HepG2 (cell line): ENCODE measurements at regions not wholly inside any gene's neighbourhood (a gene's known extent, or its start where the extent isn't known, plus 50 kb on each side); places are given as distances from the start of the nearest gene placed in this dataset.

Source experiments
- ATAC-seq: fragments of 200-7000 bp; cut with Tn5 transposase; 3 replicates; pipeline ENCODE4 v1.9.1; 2020; ENCODE audit warnings: mild to moderate bottlenecking, moderate library complexity
- BruUV-seq: library from RNA; stranded (reverse); fragments of 400-500 nt; replicated peaks from 2 replicates; lab custom pipeline; 2021; lab: Mats Ljungman, UMichigan
- CTCF ChIA-PET: fragments of 300-600 bp; formaldehyde crosslinking; extraction: SDS; loops from one replicate; lab custom pipeline; 2021; ENCODE audit warnings: low total read pairs, inconsistent platforms, low intra/inter-chr PET ratio; lab: Yijun Ruan, JAX
- POLR2A ChIA-PET: fragments of 350-600 bp; sonication (Branson Sonifier 250); formaldehyde crosslinking; loops from one replicate; lab custom pipeline; 2020; ENCODE audit warnings: antibody characterized with exemption, inconsistent platforms; lab: Yijun Ruan, JAX
- DNase-seq: peaks from one replicate; pipeline ENCODE4 v3.0.0-alpha.2; 2015; ENCODE audit warnings: low spot score
- FAIRE-seq: peaks from 3 replicates; lab custom pipeline; 2011; peaks lifted over from hg19 to GRCh38; lab: Jason Lieb, UNC
- H2AFZ ChIP-seq: one replicate; pipeline ENCODE4 v1.6.1; 2011; ENCODE audit warnings: low read length, inconsistent platforms
- H3K27ac ChIP-seq: fragments of 300-600 bp; 3 replicates; pipeline ENCODE4 v1.8.0; 2011; ENCODE audit warnings: mixed run types, mild to moderate bottlenecking, mixed read lengths, low read length, inconsistent platforms; ENCODE audit not compliant: insufficient read depth; ENCODE audit errors: extremely low read length
- H3K27me3 ChIP-seq, 2 experiments: fragments of 200-600 bp in 1 of 2; 2 replicates in 1 of 2; 3 replicates in 1 of 2; pipeline versions ENCODE4 v1.6.0 to v1.8.0; 2011; ENCODE audit warnings: low read length in 2 of 2, mild to moderate bottlenecking in 2 of 2, moderate library complexity in 2 of 2, inconsistent platforms in 1 of 2; ENCODE audit not compliant: insufficient read depth in 2 of 2, control insufficient read depth in 1 of 2
- H3K36me3 ChIP-seq, 2 experiments: fragments of 200-600 bp in 1 of 2; replicated peaks in 1 of 2; 2 replicates in 1 of 2; 3 replicates in 1 of 2; pipeline versions ENCODE4 v1.5.1 to v1.8.0; 2011; ENCODE audit warnings: low read length in 2 of 2, inconsistent platforms in 1 of 2; ENCODE audit not compliant: insufficient read depth in 2 of 2, control insufficient read depth in 1 of 2
- H3K4me1 ChIP-seq: 2 replicates; pipeline ENCODE4 v1.5.1; 2012; ENCODE audit warnings: low read length, inconsistent platforms; ENCODE audit not compliant: insufficient read depth
- H3K4me2 ChIP-seq: 2 replicates; pipeline ENCODE4 v1.6.0; 2011; ENCODE audit warnings: low read depth, low read length, inconsistent platforms
- H3K4me3 ChIP-seq, 3 experiments: fragments of 200-600 bp in 1 of 3; sonication (generic), shearing (Covaris generic) in 1 of 3; replicated peaks in 1 of 3; 2 replicates each; pipeline ENCODE4 v1.5.1; 2011 to 2016; ENCODE audit warnings: low read length in 3 of 3, inconsistent platforms in 2 of 3, low read depth in 2 of 3, mild to moderate bottlenecking in 2 of 3, control low read depth in 1 of 3, mixed read lengths in 1 of 3; ENCODE audit not compliant: insufficient read depth in 1 of 3
- H3K79me2 ChIP-seq: one replicate; pipeline ENCODE4 v1.6.1; 2011; ENCODE audit warnings: low read length, inconsistent platforms; ENCODE audit not compliant: insufficient read depth
- H3K9ac ChIP-seq: 2 replicates; pipeline ENCODE4 v1.6.0; 2011; ENCODE audit warnings: mild to moderate bottlenecking, low read depth, low read length, inconsistent platforms; ENCODE audit not compliant: insufficient read depth
- H3K9me3 ChIP-seq: 2 replicates; pipeline ENCODE4 v1.5.1; 2012; ENCODE audit warnings: mild to moderate bottlenecking, low read length
- H4K20me1 ChIP-seq: 2 replicates; pipeline ENCODE4 v1.6.0; 2011; ENCODE audit warnings: inconsistent platforms, mild to moderate bottlenecking, low read length, moderate library complexity; ENCODE audit not compliant: insufficient read depth
- CAMTA2 ChIP-seq: sonication (generic); formaldehyde crosslinking; IDR thresholded peaks from 2 replicates; pipeline ENCODE4 v1.4.0; 2020; ENCODE audit warnings: mild to moderate bottlenecking, missing genetic modification reagents, borderline replicate concordance
- HMGA1 ChIP-seq: sonication (generic); formaldehyde crosslinking; conservative IDR thresholded peaks from 2 replicates; pipeline ENCODE4 v1.4.0; 2020; ENCODE audit warnings: missing genetic modification reagents
- IRX3 ChIP-seq: sonication (generic); formaldehyde crosslinking; IDR thresholded peaks from 2 replicates; pipeline ENCODE4 v1.8.1; 2023; ENCODE audit warnings: mild to moderate bottlenecking, low read depth, missing genetic modification reagents, borderline replicate concordance
- KLF16 ChIP-seq, 2 experiments: sonication (generic) in 1 of 2; formaldehyde crosslinking in 1 of 2; IDR thresholded peaks; 2 replicates each; pipeline versions ENCODE4 v1.6.1 to v1.8.0; 2016 to 2023; ENCODE audit warnings: missing genetic modification reagents in 2 of 2, missing compliant biosample characterization in 1 of 2
- RBM22 ChIP-seq: fragments of 200-400 bp; formaldehyde crosslinking; optimal IDR thresholded peaks from 2 replicates; pipeline ENCODE3; 2017; ENCODE audit warnings: mild to moderate bottlenecking, low read length, moderate library complexity
- RFXAP ChIP-seq: sonication (generic); formaldehyde crosslinking; IDR thresholded peaks from 2 replicates; pipeline ENCODE4 v1.4.0; 2020; ENCODE audit warnings: missing genetic modification reagents, borderline replicate concordance
- SMC3 ChIP-seq: IDR thresholded peaks from 2 replicates; pipeline ENCODE4 v1.6.1; 2011; ENCODE audit warnings: low read length, improper control_type of control experiment
- YEATS2 ChIP-seq: sonication (generic); formaldehyde crosslinking; IDR thresholded peaks from 2 replicates; pipeline ENCODE4 v1.4.0; 2020; ENCODE audit warnings: missing genetic modification reagents, borderline replicate concordance
- ZNF101 ChIP-seq: sonication (generic); formaldehyde crosslinking; IDR thresholded peaks from 2 replicates; pipeline ENCODE4 v1.4.0; 2020; ENCODE audit warnings: mild to moderate bottlenecking, low read depth, missing genetic modification reagents, borderline replicate concordance
- ZNF546 ChIP-seq: sonication (generic); formaldehyde crosslinking; conservative IDR thresholded peaks from 2 replicates; pipeline ENCODE4 v1.8.1; 2023; ENCODE audit warnings: mild to moderate bottlenecking, missing genetic modification reagents
- ZNF549 ChIP-seq: sonication (generic); formaldehyde crosslinking; IDR thresholded peaks from 2 replicates; pipeline ENCODE4 v1.5.0; 2020; ENCODE audit warnings: missing genetic modification reagents
- ZNF616 ChIP-seq: sonication (generic); formaldehyde crosslinking; IDR thresholded peaks from 2 replicates; pipeline ENCODE4 v1.5.0; 2020; ENCODE audit warnings: low read depth, mild to moderate bottlenecking, missing genetic modification reagents
- ZNF619 ChIP-seq: sonication (generic); formaldehyde crosslinking; IDR thresholded peaks from 2 replicates; pipeline ENCODE4 v1.4.0; 2020; ENCODE audit warnings: mild to moderate bottlenecking, missing genetic modification reagents
- WGBS: methylation state at CpG from one replicate; pipeline ENCODE4 v1.1.6; 2017; ENCODE audit warnings: low lambda C conversion rate; 5-methylcytosine and 5-hydroxymethylcytosine counted together
- in situ Hi-C: cut with HindIII; loops from 2 replicates; pipeline ENCODE4 v1.10.0; 2017; ENCODE audit warnings: low pct_unique_long_range_greater_than_20kb; ENCODE audit not compliant: extremely low pct_ligation_motif_present
- intact Hi-C: fragments of 100-400 bp; cut with micrococcal nuclease; formaldehyde crosslinking; loops from one replicate; pipeline ENCODE4 v1.10.0; 2022; ENCODE audit not compliant: unreplicated experiment
- TF ChIP-seq, protein P1 (sequence below): sonication (generic); formaldehyde crosslinking; IDR thresholded peaks from 2 replicates; pipeline ENCODE4 v1.4.0; 2020; ENCODE audit warnings: missing genetic modification reagents, borderline replicate concordance
- TF ChIP-seq, protein P2 (sequence below): sonication (generic); formaldehyde crosslinking; IDR thresholded peaks from 2 replicates; pipeline ENCODE4 v1.8.0; 2022; ENCODE audit warnings: mild to moderate bottlenecking, missing genetic modification reagents; ENCODE audit not compliant: insufficient replicate concordance

DNA sequence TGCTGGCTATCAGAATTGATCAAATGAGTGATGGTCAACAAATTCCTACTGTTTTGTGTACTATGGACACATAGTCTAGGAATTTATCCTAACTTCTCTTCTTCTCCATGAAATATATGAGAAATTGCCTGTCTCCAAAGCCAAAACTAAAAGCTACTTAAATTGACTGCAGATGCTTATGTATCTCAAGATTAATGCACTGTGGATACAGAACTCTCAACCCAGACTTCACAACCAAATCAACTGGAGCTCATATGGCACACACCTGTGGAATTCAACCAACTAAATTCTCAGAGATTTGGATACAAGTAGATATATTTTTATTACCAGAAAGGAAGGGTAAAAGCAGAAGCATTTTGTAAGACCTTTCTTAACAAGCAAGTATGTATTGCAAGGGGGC, 566.1 kb downstream of the LTN1 start:
- no peak for ATAC-seq
- in situ Hi-C loops = no loop called here
- CTCF ChIA-PET = no interaction called here

DNA sequence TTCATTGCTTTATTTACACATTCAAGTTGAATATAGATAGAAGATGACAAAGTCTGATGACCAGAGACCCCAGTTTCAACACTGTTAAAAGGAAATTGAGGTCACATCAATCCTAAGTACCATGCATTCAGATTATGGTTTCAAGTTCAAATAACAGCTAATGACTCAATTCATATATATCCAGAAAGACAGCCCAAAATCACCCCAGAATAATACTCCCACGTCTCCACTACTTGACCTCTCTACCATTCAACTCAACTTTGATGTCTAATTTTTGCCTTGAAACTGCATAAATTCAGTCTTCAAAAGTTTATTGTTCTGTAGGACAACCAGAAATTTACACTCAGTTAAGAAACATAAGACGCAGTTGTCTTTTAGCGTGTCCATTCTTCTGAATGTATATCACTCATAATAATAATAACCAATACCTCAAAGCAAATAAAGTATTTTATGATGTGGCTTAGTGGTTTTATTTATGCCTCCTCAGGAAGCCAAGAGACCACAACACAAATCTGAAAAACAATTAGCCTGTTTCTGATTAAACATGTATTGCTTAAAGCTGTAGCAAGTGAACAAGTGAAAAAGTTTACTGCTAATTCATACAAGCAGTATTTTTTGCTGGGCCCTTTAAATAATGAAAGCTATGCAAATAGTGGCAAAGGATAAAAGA, 569.0 kb downstream of the LTN1 start:
- ChIA-PET CTCF (no interaction called here), POLR2A (no interaction called here)
- in situ Hi-C loops (no loop called here), intact Hi-C loops (no loop called here)
- H3K27me3 ChIP-seq = no peaks in the 10 kb centered on the region
- H3K79me2 ChIP-seq = no peaks in the 10 kb centered on the region
- H3K9ac ChIP-seq = no peak overlapping the region
- H3K27ac ChIP-seq = no peak overlapping the region
- H3K9me3 ChIP-seq = peaks cover 86% of the 10 kb centered on the region
- no TSS peak for BruUV-seq
- TF ChIP-seq, protein P1, sequence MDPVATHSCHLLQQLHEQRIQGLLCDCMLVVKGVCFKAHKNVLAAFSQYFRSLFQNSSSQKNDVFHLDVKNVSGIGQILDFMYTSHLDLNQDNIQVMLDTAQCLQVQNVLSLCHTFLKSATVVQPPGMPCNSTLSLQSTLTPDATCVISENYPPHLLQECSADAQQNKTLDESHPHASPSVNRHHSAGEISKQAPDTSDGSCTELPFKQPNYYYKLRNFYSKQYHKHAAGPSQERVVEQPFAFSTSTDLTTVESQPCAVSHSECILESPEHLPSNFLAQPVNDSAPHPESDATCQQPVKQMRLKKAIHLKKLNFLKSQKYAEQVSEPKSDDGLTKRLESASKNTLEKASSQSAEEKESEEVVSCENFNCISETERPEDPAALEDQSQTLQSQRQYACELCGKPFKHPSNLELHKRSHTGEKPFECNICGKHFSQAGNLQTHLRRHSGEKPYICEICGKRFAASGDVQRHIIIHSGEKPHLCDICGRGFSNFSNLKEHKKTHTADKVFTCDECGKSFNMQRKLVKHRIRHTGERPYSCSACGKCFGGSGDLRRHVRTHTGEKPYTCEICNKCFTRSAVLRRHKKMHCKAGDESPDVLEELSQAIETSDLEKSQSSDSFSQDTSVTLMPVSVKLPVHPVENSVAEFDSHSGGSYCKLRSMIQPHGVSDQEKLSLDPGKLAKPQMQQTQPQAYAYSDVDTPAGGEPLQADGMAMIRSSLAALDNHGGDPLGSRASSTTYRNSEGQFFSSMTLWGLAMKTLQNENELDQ (CRISPR knock-in tag) = no peak
- no peak for TF ChIP-seq RFXAP (CRISPR knock-in tag)
- TF ChIP-seq, protein P2, sequence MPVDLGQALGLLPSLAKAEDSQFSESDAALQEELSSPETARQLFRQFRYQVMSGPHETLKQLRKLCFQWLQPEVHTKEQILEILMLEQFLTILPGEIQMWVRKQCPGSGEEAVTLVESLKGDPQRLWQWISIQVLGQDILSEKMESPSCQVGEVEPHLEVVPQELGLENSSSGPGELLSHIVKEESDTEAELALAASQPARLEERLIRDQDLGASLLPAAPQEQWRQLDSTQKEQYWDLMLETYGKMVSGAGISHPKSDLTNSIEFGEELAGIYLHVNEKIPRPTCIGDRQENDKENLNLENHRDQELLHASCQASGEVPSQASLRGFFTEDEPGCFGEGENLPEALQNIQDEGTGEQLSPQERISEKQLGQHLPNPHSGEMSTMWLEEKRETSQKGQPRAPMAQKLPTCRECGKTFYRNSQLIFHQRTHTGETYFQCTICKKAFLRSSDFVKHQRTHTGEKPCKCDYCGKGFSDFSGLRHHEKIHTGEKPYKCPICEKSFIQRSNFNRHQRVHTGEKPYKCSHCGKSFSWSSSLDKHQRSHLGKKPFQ (CRISPR knock-in tag) = no peak
- no peak for TF ChIP-seq IRX3 (CRISPR knock-in tag)
- TF ChIP-seq KLF16 (CRISPR knock-in tag; IDR thresholded peaks at IDR 0.05) = no peak
- TF ChIP-seq ZNF546 = no peak
- TF ChIP-seq SMC3 = no peak
- no peak for TF ChIP-seq HMGA1 (CRISPR knock-in tag)
- no peak for TF ChIP-seq ZNF549
- TF ChIP-seq YEATS2 (CRISPR knock-in tag) = no peak
- no peak for TF ChIP-seq RBM22
- TF ChIP-seq ZNF616 (CRISPR knock-in tag) = no peak
- FAIRE-seq = no peak
- no peak for ATAC-seq
- no peak overlapping the region for H3K4me2 ChIP-seq
- H3K36me3 ChIP-seq = no peaks in the 10 kb centered on the region
- no peaks in the 10 kb centered on the region for H3K4me1 ChIP-seq
- DNase-seq = no peak
- no peaks in the 10 kb centered on the region for H4K20me1 ChIP-seq
- 51% methylated on average over 3 of the region's 3 CpGs for WGBS
- H3K4me3 ChIP-seq = no peak overlapping the region
- H2AFZ ChIP-seq = no peak overlapping the region

More for the DNA sequence above, 566.1 kb downstream of the LTN1 start:
- no peak overlapping the region for H3K9ac ChIP-seq
- no peaks in the 10 kb centered on the region for H4K20me1 ChIP-seq
- no peaks in the 10 kb centered on the region for H3K27me3 ChIP-seq
- H2AFZ ChIP-seq = no peak overlapping the region
- H3K79me2 ChIP-seq = no peaks in the 10 kb centered on the region
- peaks cover 88% of the 10 kb centered on the region for H3K9me3 ChIP-seq
- intact Hi-C loops = no loop called here
- no peak overlapping the region for H3K4me2 ChIP-seq
- H3K27ac ChIP-seq = no peak overlapping the region
- H3K36me3 ChIP-seq = no peaks in the 10 kb centered on the region
- TF ChIP-seq ZNF619 (no peak), CAMTA2 (no peak), ZNF101 (no peak)
- TF ChIP-seq, all 625 proteins: peak for 0
- no peaks in the 10 kb centered on the region for H3K4me1 ChIP-seq
- no TSS peak for BruUV-seq
- DNase-seq (no peak), FAIRE-seq (no peak)
- H3K4me3 ChIP-seq = no peak overlapping the region
- POLR2A ChIA-PET = no interaction called here
